ENCODE measurements at regions not wholly inside any gene's neighbourhood (a gene's known extent, or its start where the extent isn't known, plus 50 kb on each side); places are given as distances from the start of the nearest gene placed in this dataset.
"Not testable (repeated sequence)": the region's sequence is repeated elsewhere in the genome, so short reads cannot be mapped to it uniquely, and the experiment has no call there.

- DNase-seq = no peak
Observed at GRCh38 chr3:89628856-89629670, 521.6 kb downstream of the EPHA3 start.

- no peak for DNase-seq
Observed at GRCh38 chr3:89635137-89635536, 527.7 kb downstream of the EPHA3 start.

GRCh38 chr3:89644716-89645115 is 537.3 kb downstream of the EPHA3 start:
- no peak for DNase-seq

GRCh38 chr3:89649431-89649830 is 542.0 kb downstream of the EPHA3 start:
- DNase-seq = no peak

- peak; percentile 56 for DNase-seq
Observed at GRCh38 chr3:89654031-89654430, 546.6 kb downstream of the EPHA3 start.

GRCh38 chr3:89656388-89656787 is 549.0 kb downstream of the EPHA3 start:
- DNase-seq = no peak

- DNase-seq = no peak
Observed at GRCh38 chr3:89679686-89680085, 572.3 kb downstream of the EPHA3 start.

GRCh38 chr3:89682556-89682955 is 575.1 kb downstream of the EPHA3 start:
- DNase-seq = no peak

GRCh38 chr3:89685731-89686130 is 578.3 kb downstream of the EPHA3 start:
- DNase-seq = no peak

GRCh38 chr3:89690646-89691045 is 583.2 kb downstream of the EPHA3 start:
- DNase-seq = no peak

GRCh38 chr3:89692601-89693000 is 585.2 kb downstream of the EPHA3 start:
- no peak for DNase-seq

GRCh38 chr3:89697321-89697916 is 590.0 kb downstream of the EPHA3 start:
- no peak for DNase-seq

GRCh38 chr3:89698208-89698830 is 590.9 kb downstream of the EPHA3 start:
- no peak for DNase-seq

GRCh38 chr3:89699229-89699628 is 591.8 kb downstream of the EPHA3 start:
- no peak for DNase-seq

GRCh38 chr3:89699771-89700170 is 592.4 kb downstream of the EPHA3 start:
- DNase-seq = no peak

- DNase-seq = no peak
Observed at GRCh38 chr3:89702404-89702803, 595.0 kb downstream of the EPHA3 start.

GRCh38 chr3:89713196-89713595 is 605.8 kb downstream of the EPHA3 start:
- DNase-seq = no peak

- DNase-seq = no peak
Observed at GRCh38 chr3:89714237-89714636, 606.8 kb downstream of the EPHA3 start.

- DNase-seq = no peak
Observed at GRCh38 chr3:89740080-89740880, 632.9 kb downstream of the EPHA3 start.

GRCh38 chr3:89740881-89741177 is 633.4 kb downstream of the EPHA3 start:
- no peak for DNase-seq

GRCh38 chr3:89742546-89742945 is 635.1 kb downstream of the EPHA3 start:
- no peak for DNase-seq

GRCh38 chr3:89747541-89748278 is 640.3 kb downstream of the EPHA3 start:
- DNase-seq = not testable (repeated sequence)

GRCh38 chr3:89762405-89762804 is 655.0 kb downstream of the EPHA3 start:
- DNase-seq = no peak

Data from NCI-H1048 (cell line).